ENCODE measurements at regions not wholly inside any gene's neighbourhood (a gene's known extent, or its start where the extent isn't known, plus 50 kb on each side); places are given as distances from the start of the nearest gene placed in this dataset.

- FAIRE-seq (no peak), DNase-seq (ENCODE audit: low spot score) (no peak)
These were observed 55.3 kb upstream of the POM121L12 start for GRCh38 chr7:52980129-52980528.

GRCh38 chr7:52973126-52973525 is 62.3 kb upstream of the POM121L12 start:
- DNase-seq (ENCODE audit: low spot score) (no peak), FAIRE-seq (no peak)

GRCh38 chr7:52962402-52963076 is 72.9 kb upstream of the POM121L12 start:
- DNase-seq (ENCODE audit: low spot score): no peak
- FAIRE-seq: no peak

GRCh38 chr7:52961084-52961483 is 74.3 kb upstream of the POM121L12 start:
- no peak for DNase-seq (ENCODE audit: low spot score)
- FAIRE-seq: no peak

GRCh38 chr7:52959878-52960660 is 75.4 kb upstream of the POM121L12 start:
- FAIRE-seq (no peak), DNase-seq (ENCODE audit: low spot score) (no peak)

GRCh38 chr7:52959336-52959735 is 76.1 kb upstream of the POM121L12 start:
- DNase-seq (ENCODE audit: low spot score): peak; percentile 17
- no peak for FAIRE-seq

- FAIRE-seq (no peak), DNase-seq (ENCODE audit: low spot score) (no peak)
These were observed 76.8 kb upstream of the POM121L12 start for GRCh38 chr7:52958621-52959140.

GRCh38 chr7:52956379-52956915 is 79.0 kb upstream of the POM121L12 start:
- DNase-seq (ENCODE audit: low spot score) (no peak), FAIRE-seq (no peak)

GRCh38 chr7:52955522-52955921 is 79.9 kb upstream of the POM121L12 start:
- no peak for FAIRE-seq

GRCh38 chr7:52944921-52945320 is 90.5 kb upstream of the POM121L12 start:
- no peak for DNase-seq (ENCODE audit: low spot score)
- no peak for FAIRE-seq

More at GRCh38 chr7:52955522-52955921, 79.9 kb upstream of the POM121L12 start:
- no peak for DNase-seq (ENCODE audit: low spot score)

- DNase-seq (ENCODE audit: low spot score) (no peak), FAIRE-seq (no peak)
These were observed 95.0 kb upstream of the POM121L12 start for GRCh38 chr7:52940481-52940880.

- no peak for FAIRE-seq
- DNase-seq (ENCODE audit: low spot score): no peak
These were observed 96.8 kb upstream of the POM121L12 start for GRCh38 chr7:52938455-52939133.

GRCh38 chr7:52936750-52937149 is 98.7 kb upstream of the POM121L12 start:
- FAIRE-seq (no peak), DNase-seq (ENCODE audit: low spot score) (no peak)

GRCh38 chr7:52928591-52928990 is 106.8 kb upstream of the POM121L12 start:
- FAIRE-seq (no peak), DNase-seq (ENCODE audit: low spot score) (no peak)

GRCh38 chr7:52925332-52925731 is 110.1 kb upstream of the POM121L12 start:
- DNase-seq (ENCODE audit: low spot score) (no peak), FAIRE-seq (no peak)

GRCh38 chr7:52920977-52921376 is 114.5 kb upstream of the POM121L12 start:
- no peak for FAIRE-seq
- no peak for DNase-seq (ENCODE audit: low spot score)

GRCh38 chr7:52917982-52918578 is 117.4 kb upstream of the POM121L12 start:
- DNase-seq (ENCODE audit: low spot score) (no peak), FAIRE-seq (no peak)

- DNase-seq (ENCODE audit: low spot score): no peak
- no peak for FAIRE-seq
These were observed 123.6 kb upstream of the POM121L12 start for GRCh38 chr7:52911795-52912194.

GRCh38 chr7:52911326-52911725 is 124.1 kb upstream of the POM121L12 start:
- DNase-seq (ENCODE audit: low spot score) (no peak), FAIRE-seq (no peak)

- FAIRE-seq (no peak), DNase-seq (ENCODE audit: low spot score) (no peak)
These were observed 125.5 kb upstream of the POM121L12 start for GRCh38 chr7:52909935-52910334.

GRCh38 chr7:52909131-52909530 is 126.3 kb upstream of the POM121L12 start:
- DNase-seq (ENCODE audit: low spot score): no peak

More at GRCh38 chr7:52909131-52909530, 126.3 kb upstream of the POM121L12 start:
- FAIRE-seq: no peak

Measured in RCC 7860 (cell line).